Loucy (cell line): ENCODE measurements at regions not wholly inside any gene's neighbourhood (a gene's known extent, or its start where the extent isn't known, plus 50 kb on each side); places are given as distances from the start of the nearest gene placed in this dataset.

Source experiments
- H2AFZ ChIP-seq: fragments of 200-600 bp; sonication (generic); 2 replicates; pipeline ENCODE4 v1.6.0; 2016; ENCODE audit warnings: antibody characterized with exemption, mild to moderate bottlenecking, low read length, moderate library complexity
- H3F3A ChIP-seq: fragments of 200-600 bp; 2 replicates; pipeline ENCODE4 v1.6.0; 2016; ENCODE audit warnings: antibody characterized with exemption, low read depth, mild to moderate bottlenecking
- H3K27me3 ChIP-seq: fragments of 200-600 bp; sonication (generic); 2 replicates; pipeline ENCODE4 v1.6.1; 2014; ENCODE audit warnings: low read length, mild to moderate bottlenecking; ENCODE audit not compliant: insufficient read depth, poor library complexity, severe bottlenecking
- H3K36me3 ChIP-seq: fragments of 200-600 bp; sonication (generic); 2 replicates; pipeline ENCODE4 v1.6.1; 2016; ENCODE audit warnings: low read length; ENCODE audit not compliant: insufficient read depth
- H3K4me1 ChIP-seq: fragments of 200-600 bp; sonication (generic); 2 replicates; pipeline ENCODE4 v1.5.1; 2014; ENCODE audit warnings: low read length, mild to moderate bottlenecking; ENCODE audit not compliant: insufficient read depth, poor library complexity, severe bottlenecking
- H3K4me2 ChIP-seq: fragments of 200-600 bp; sonication (generic); 2 replicates; pipeline ENCODE4 v1.6.0; 2014; ENCODE audit warnings: antibody characterized with exemption, low read length, low read depth, mild to moderate bottlenecking; ENCODE audit not compliant: poor library complexity, severe bottlenecking
- H3K4me3 ChIP-seq: fragments of 200-600 bp; sonication (generic); 2 replicates; pipeline ENCODE4 v1.5.1; 2014; ENCODE audit warnings: low read length, mild to moderate bottlenecking, mixed read lengths; ENCODE audit not compliant: poor library complexity, severe bottlenecking
- H3K79me2 ChIP-seq: fragments of 200-600 bp; sonication (generic); 2 replicates; pipeline ENCODE4 v1.6.1; 2014; ENCODE audit warnings: low read length; ENCODE audit not compliant: insufficient read depth
- H3K9ac ChIP-seq: fragments of 200-600 bp; sonication (generic); 2 replicates; pipeline ENCODE4 v1.6.0; 2014; ENCODE audit warnings: mild to moderate bottlenecking, low read depth, low read length, moderate library complexity; ENCODE audit not compliant: poor library complexity, severe bottlenecking
- H3K9me2 ChIP-seq: fragments of 200-600 bp; sonication (generic); replicated peaks from 2 replicates; pipeline ENCODE4 v1.6.1; 2016; ENCODE audit warnings: low read depth, low read length, mixed read lengths
- H3K9me3 ChIP-seq: fragments of 200-600 bp; sonication (generic); 2 replicates; pipeline ENCODE4 v1.6.1; 2014; ENCODE audit warnings: mild to moderate bottlenecking, antibody characterized with exemption, low read length, low read depth; ENCODE audit not compliant: insufficient read depth
- H4K20me1 ChIP-seq: fragments of 200-600 bp; sonication (generic); 2 replicates; pipeline ENCODE4 v1.6.0; 2014; ENCODE audit warnings: antibody characterized with exemption, low read length, mild to moderate bottlenecking; ENCODE audit not compliant: insufficient read depth, poor library complexity, severe bottlenecking
- CTCF ChIP-seq: fragments of 200-600 bp; sonication (generic); conservative IDR thresholded peaks from 2 replicates; pipeline ENCODE4 v1.5.1; 2014; ENCODE audit warnings: mild to moderate bottlenecking, antibody characterized with exemption, low read length
- EZH2phosphoT487 ChIP-seq: fragments of 200-600 bp; IDR thresholded peaks from 2 replicates; pipeline ENCODE4 v1.6.1; 2018; ENCODE audit warnings: antibody characterized with exemption, mild to moderate bottlenecking, moderate library complexity, borderline replicate concordance

DNA sequence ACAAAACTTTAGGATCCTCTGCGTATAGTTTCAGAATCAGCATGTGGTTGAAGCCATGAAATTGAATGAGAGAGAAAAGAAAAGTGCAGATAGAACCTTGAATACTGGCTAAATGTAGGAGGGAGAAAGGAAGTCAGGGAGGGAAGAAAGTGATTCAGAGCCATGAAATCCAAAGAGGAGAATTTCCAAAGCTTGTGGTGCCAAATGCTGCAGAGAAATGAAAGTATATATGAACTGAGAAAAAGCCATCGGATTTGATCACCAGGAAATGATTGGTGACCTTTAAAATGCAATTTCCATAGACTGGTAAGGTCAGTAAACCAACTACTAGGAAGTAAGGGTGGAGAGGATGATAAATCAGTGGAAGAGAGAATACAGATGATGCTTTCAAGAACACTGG lies 142.3 kb downstream of the TFAP2A start:
- Histone ChIP-seq H3K4me3 (no peak overlapping the region), H3K27me3 (no peaks in the 10 kb centered on the region), H3K4me2 (no peak overlapping the region), H3K9ac (no peak overlapping the region), H2AFZ (no peak overlapping the region), H3K9me3 (no peaks in the 10 kb centered on the region), H4K20me1 (no peaks in the 10 kb centered on the region), H3K4me1 (no peaks in the 10 kb centered on the region), H3K79me2 (no peaks in the 10 kb centered on the region), H3K36me3 (no peaks in the 10 kb centered on the region), H3F3A (no peaks in the 10 kb centered on the region), H3K9me2 (no peaks in the 10 kb centered on the region)
- TF ChIP-seq EZH2phosphoT487 (no peak), CTCF (no peak)

- H3K36me3 ChIP-seq = no peaks in the 10 kb centered on the region
- TF ChIP-seq EZH2phosphoT487 (no peak), CTCF (no peak)
- no peaks in the 10 kb centered on the region for H3K4me1 ChIP-seq
- no peak overlapping the region for H2AFZ ChIP-seq
- no peaks in the 10 kb centered on the region for H3F3A ChIP-seq
- H4K20me1 ChIP-seq = no peaks in the 10 kb centered on the region
- no peak overlapping the region for H3K4me2 ChIP-seq
- H3K4me3 ChIP-seq = no peak overlapping the region
- no peaks in the 10 kb centered on the region for H3K9me3 ChIP-seq
- H3K27me3 ChIP-seq = no peaks in the 10 kb centered on the region
- H3K79me2 ChIP-seq = no peaks in the 10 kb centered on the region
- H3K9ac ChIP-seq = no peak overlapping the region
- no peaks in the 10 kb centered on the region for H3K9me2 ChIP-seq
These were observed 142.9 kb downstream of the TFAP2A start for GRCh38 chr6:10271982-10272381.

GRCh38 chr6:10269814-10270472 lies 144.9 kb downstream of the TFAP2A start:
- no peak overlapping the region for H3K4me2 ChIP-seq
- no peaks in the 10 kb centered on the region for H3K9me2 ChIP-seq
- H4K20me1 ChIP-seq = no peaks in the 10 kb centered on the region
- no peaks in the 10 kb centered on the region for H3K36me3 ChIP-seq
- no peak overlapping the region for H3K4me3 ChIP-seq
- no peak overlapping the region for H3K9ac ChIP-seq
- no peaks in the 10 kb centered on the region for H3F3A ChIP-seq
- H3K27me3 ChIP-seq = no peaks in the 10 kb centered on the region
- H3K4me1 ChIP-seq = no peaks in the 10 kb centered on the region
- H2AFZ ChIP-seq = no peak overlapping the region
- no peak for TF ChIP-seq CTCF
- H3K79me2 ChIP-seq = no peaks in the 10 kb centered on the region
- no peaks in the 10 kb centered on the region for H3K9me3 ChIP-seq
